Stimulated activated naive B cell treated with anti-CD40 and anti-IgM and Interleukin-4, amounts not matched to agents 10 μg/mL and 1 μg/mL and 100 μg/mL, for 72 hours (primary cell): ENCODE measurements at regions not wholly inside any gene's neighbourhood (a gene's known extent, or its start where the extent isn't known, plus 50 kb on each side); places are given as distances from the start of the nearest gene placed in this dataset.
"Not testable (repeated sequence)": the region's sequence is repeated elsewhere in the genome, so short reads cannot be mapped to it uniquely, and the experiment has no call there.

ENCODE experiments used
- ATAC-seq, 2 donors: fragments of 150-1000 bp; cut with Tn5 transposase; replicated peaks; 2 replicates each; pipeline ENCODE4 v1.10.0; 2021; ENCODE audit warnings: moderate library complexity in 1 of 2
- DNase-seq: peaks from one replicate; pipeline ENCODE4 v3.0.0; 2021
- H3K27ac Mint-ChIP-seq: one replicate; pipeline ENCODE4 v1.8.0; 2022; ENCODE audit warnings: mild to moderate bottlenecking, mixed read lengths
- H3K27me3 Mint-ChIP-seq, 2 donors: one replicate each; pipeline ENCODE4 v1.8.0; 2022; ENCODE audit warnings: mixed read lengths in 2 of 2
- H3K36me3 Mint-ChIP-seq, 2 donors: one replicate each; pipeline ENCODE4 v1.8.0; 2022; ENCODE audit warnings: mixed read lengths in 2 of 2, mild to moderate bottlenecking in 1 of 2
- H3K4me1 Mint-ChIP-seq, 2 donors: one replicate each; pipeline ENCODE4 v1.8.0; 2022; ENCODE audit warnings: mixed read lengths in 2 of 2, mild to moderate bottlenecking in 1 of 2
- H3K4me3 Mint-ChIP-seq, 2 donors: one replicate each; pipeline ENCODE4 v1.8.0; 2022; ENCODE audit warnings: mild to moderate bottlenecking in 2 of 2, mixed read lengths in 2 of 2, moderate library complexity in 1 of 2
- H3K9me3 Mint-ChIP-seq, 2 donors: one replicate each; pipeline ENCODE4 v1.8.0; 2022; ENCODE audit warnings: mixed read lengths in 2 of 2, mild to moderate bottlenecking in 1 of 2

DNA sequence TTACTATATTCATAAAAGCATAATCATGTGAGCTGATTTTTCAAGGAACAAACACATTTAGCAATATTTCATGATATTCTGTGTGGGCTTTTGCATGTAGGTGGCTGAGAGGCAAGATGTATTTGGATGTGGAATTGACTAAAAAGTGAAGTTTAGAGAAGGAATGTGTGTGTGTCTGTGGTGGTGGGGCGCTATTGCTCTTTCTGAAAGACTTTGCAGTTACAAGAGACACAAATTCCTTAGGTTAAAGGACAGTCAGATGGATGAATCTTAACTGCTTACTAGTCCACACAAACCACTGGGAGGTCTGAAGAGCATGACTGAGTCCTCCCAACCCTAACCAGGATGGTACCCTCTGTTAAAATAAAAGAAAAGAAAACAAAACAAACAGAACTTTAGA lies 200.1 kb downstream of the SDHAF3 start:
- no peaks in the 10 kb centered on the region for H3K36me3 Mint-ChIP-seq
- ATAC-seq (no peak), DNase-seq (no peak)
- H3K27ac Mint-ChIP-seq = no peak overlapping the region
- H3K4me1 Mint-ChIP-seq = no peaks in the 10 kb centered on the region
- no peak overlapping the region for H3K4me3 Mint-ChIP-seq
- no peaks in the 10 kb centered on the region for H3K27me3 Mint-ChIP-seq
- peaks cover 7 to 10% of the 10 kb centered on the region in 2 donors for H3K9me3 Mint-ChIP-seq

DNA sequence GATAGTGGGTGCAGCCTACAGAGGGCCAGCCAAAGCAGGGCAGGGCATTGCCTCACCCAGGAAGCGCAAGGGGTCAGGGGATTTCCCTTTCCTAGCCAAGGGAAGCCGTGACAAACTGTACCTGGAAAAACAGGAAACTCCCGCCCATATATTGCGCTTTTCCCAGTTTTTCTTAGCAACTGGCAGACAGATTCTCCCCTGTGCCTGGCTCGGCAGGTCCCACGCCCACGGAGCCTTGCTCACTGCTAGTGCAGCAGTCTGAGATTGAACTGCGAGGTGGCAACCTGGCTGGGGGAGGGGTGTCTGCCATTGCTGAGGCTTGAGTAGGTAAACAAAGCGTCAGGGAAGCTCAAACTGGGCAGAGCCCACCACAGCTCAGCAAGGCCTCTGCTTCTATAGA lies 212.4 kb downstream of the SDHAF3 start:
- not testable (repeated sequence) for ATAC-seq, H3K36me3 Mint-ChIP-seq, H3K27me3 Mint-ChIP-seq, H3K27ac Mint-ChIP-seq, DNase-seq, H3K4me1 Mint-ChIP-seq, H3K4me3 Mint-ChIP-seq
- peaks cover 4 to 18% of the 10 kb centered on the region in 2 donors for H3K9me3 Mint-ChIP-seq

GRCh38 chr7:97337849-97338248 lies 220.4 kb downstream of the SDHAF3 start:
- no peak for ATAC-seq
- no peak overlapping the region for H3K27ac Mint-ChIP-seq
- H3K36me3 Mint-ChIP-seq = no peaks in the 10 kb centered on the region
- peaks cover 8 to 12% of the 10 kb centered on the region in 2 donors for H3K9me3 Mint-ChIP-seq
- H3K4me3 Mint-ChIP-seq = no peak overlapping the region
- no peaks in the 10 kb centered on the region for H3K27me3 Mint-ChIP-seq
- no peak for DNase-seq
- no peaks in the 10 kb centered on the region for H3K4me1 Mint-ChIP-seq

- DNase-seq = no peak
- no peak for ATAC-seq
- Mint-ChIP-seq H3K36me3 (no peaks in the 10 kb centered on the region), H3K4me1 (no peaks in the 10 kb centered on the region), H3K9me3 (no peaks in the 10 kb centered on the region), H3K27ac (no peak overlapping the region), H3K27me3 (no peaks in the 10 kb centered on the region), H3K4me3 (no peak overlapping the region)
Observed at GRCh38 chr7:97342512-97342911, 225.0 kb downstream of the SDHAF3 start.

GRCh38 chr7:97346349-97346748 lies 228.9 kb downstream of the SDHAF3 start:
- Mint-ChIP-seq H3K27me3 (no peaks in the 10 kb centered on the region), H3K36me3 (no peaks in the 10 kb centered on the region), H3K4me1 (no peaks in the 10 kb centered on the region), H3K9me3 (peaks cover 3 to 4% of the 10 kb centered on the region in 2 donors), H3K4me3 (no peak overlapping the region), H3K27ac (no peak overlapping the region)
- ATAC-seq (no peak), DNase-seq (no peak)

DNA sequence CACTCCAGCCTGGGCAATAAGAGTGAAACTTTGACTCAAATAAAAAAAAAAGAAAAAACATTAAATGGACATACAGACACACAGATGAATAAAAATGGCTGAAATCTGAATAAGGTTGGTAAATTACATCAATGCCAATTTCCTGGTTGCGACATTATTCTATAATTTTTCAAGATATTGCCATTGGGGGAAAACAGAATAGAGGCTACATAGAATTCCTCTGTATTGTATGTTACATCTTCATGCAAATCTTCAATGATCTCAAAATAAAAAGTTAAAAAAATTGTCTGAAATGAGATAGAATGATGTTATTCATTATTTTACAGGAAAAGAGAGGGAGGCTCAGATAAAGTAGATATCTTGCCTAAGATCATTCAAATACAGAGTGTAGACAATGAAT lies 234.0 kb downstream of the SDHAF3 start:
- Mint-ChIP-seq H3K27ac (no peak overlapping the region), H3K4me3 (no peak overlapping the region), H3K4me1 (no peaks in the 10 kb centered on the region), H3K9me3 (peaks cover 4 to 8% of the 10 kb centered on the region in 2 donors), H3K36me3 (no peaks in the 10 kb centered on the region), H3K27me3 (no peaks in the 10 kb centered on the region)
- DNase-seq (no peak), ATAC-seq (no peak)

DNA sequence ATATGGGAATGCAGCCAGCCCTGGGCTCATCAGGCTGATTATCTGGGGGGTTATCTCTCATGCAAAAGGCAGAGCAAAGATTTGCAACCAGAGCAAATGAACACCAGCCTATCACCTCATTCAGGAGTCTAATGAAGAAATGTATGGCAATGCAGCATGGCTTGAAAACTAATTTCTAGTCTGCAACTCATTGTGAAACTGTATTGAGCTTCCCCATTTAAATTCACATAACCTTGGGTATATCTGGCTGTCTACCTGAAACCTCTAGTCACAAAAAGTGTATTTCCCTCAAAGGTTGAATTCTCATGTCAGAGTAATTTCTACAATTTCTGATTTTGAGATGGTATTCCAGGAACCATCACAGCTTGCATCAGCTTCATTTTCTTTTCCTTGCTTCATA lies 240.0 kb downstream of the SDHAF3 start:
- H3K4me3 Mint-ChIP-seq = no peak overlapping the region
- ATAC-seq (no peak), DNase-seq (no peak)
- H3K36me3 Mint-ChIP-seq = no peaks in the 10 kb centered on the region
- H3K27me3 Mint-ChIP-seq = no peaks in the 10 kb centered on the region
- no peaks in the 10 kb centered on the region for H3K4me1 Mint-ChIP-seq
- no peak overlapping the region for H3K27ac Mint-ChIP-seq
- peaks cover 0 to 5% of the 10 kb centered on the region in 2 donors for H3K9me3 Mint-ChIP-seq

DNA sequence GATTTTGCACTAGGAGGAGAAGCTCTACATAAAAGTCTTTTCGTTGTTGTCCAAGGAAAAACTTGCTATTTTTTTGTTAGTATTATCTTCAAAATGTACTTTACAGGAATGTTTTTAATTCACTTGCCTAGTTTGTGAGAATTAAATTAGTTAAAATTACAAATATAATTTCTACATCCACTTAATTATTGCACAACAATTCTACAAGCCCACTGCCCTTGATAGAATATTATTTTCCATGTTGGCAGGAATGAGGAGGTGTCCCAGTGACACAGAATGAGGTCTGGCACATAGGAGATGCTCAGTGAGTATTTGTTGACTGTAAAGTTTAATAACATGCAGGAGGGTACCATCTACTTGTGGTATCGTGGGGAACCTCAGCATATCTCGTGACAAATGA lies 255.4 kb downstream of the SDHAF3 start:
- no peaks in the 10 kb centered on the region for H3K27me3 Mint-ChIP-seq
- DNase-seq (no peak), ATAC-seq (no peak)
- no peaks in the 10 kb centered on the region for H3K36me3 Mint-ChIP-seq
- H3K27ac Mint-ChIP-seq = no peak overlapping the region
- peaks cover 0 to 6% of the 10 kb centered on the region in 2 donors for H3K9me3 Mint-ChIP-seq
- no peak overlapping the region for H3K4me3 Mint-ChIP-seq
- no peaks in the 10 kb centered on the region for H3K4me1 Mint-ChIP-seq

DNA sequence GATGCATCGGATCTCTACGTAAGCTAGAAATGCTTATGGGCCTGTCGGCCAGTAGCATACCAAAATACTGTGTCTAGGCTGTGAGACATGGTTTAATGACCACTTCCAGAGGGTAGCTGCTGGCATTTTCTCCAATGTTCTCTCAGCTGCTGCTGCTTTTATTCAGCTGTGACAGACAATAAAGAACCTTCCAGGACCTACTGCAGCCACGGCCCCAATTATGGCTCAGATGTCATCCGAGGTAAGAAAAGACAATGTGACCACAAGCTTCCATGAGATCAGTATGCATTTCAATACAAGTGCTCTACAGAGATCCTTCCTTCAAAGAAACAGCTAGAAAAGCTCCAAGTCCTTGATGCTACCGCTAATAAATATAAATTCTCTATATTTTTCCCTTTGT lies 256.2 kb downstream of the SDHAF3 start:
- no peak for ATAC-seq
- Mint-ChIP-seq H3K36me3 (no peaks in the 10 kb centered on the region), H3K27me3 (no peaks in the 10 kb centered on the region), H3K4me1 (no peaks in the 10 kb centered on the region), H3K9me3 (peaks cover 0 to 4% of the 10 kb centered on the region in 2 donors), H3K27ac (no peak overlapping the region), H3K4me3 (no peak overlapping the region)
- DNase-seq = no peak

DNA sequence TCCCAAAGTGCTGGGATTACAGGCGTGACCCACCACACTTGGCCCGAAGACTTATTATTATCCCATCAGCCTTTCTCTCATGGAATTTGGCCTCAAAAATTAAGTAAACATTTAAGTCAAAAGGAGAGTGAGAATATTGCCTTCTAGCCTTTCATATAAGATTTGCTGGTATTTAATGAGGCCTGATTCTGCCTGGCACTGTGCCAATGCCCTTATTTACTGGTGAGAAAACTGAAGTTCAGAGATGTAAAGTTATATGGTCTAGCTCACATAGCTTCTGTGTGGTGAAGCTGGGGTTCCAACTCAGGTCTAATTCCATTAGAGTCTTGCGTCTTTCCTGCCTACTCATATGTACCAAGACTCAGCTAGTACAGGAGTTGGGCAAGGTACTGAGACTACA lies 260.2 kb downstream of the SDHAF3 start:
- no peak for ATAC-seq
- Mint-ChIP-seq H3K9me3 (no peaks in the 10 kb centered on the region), H3K27me3 (no peaks in the 10 kb centered on the region), H3K4me1 (no peaks in the 10 kb centered on the region), H3K4me3 (no peak overlapping the region), H3K36me3 (no peaks in the 10 kb centered on the region), H3K27ac (no peak overlapping the region)
- no peak for DNase-seq

DNA sequence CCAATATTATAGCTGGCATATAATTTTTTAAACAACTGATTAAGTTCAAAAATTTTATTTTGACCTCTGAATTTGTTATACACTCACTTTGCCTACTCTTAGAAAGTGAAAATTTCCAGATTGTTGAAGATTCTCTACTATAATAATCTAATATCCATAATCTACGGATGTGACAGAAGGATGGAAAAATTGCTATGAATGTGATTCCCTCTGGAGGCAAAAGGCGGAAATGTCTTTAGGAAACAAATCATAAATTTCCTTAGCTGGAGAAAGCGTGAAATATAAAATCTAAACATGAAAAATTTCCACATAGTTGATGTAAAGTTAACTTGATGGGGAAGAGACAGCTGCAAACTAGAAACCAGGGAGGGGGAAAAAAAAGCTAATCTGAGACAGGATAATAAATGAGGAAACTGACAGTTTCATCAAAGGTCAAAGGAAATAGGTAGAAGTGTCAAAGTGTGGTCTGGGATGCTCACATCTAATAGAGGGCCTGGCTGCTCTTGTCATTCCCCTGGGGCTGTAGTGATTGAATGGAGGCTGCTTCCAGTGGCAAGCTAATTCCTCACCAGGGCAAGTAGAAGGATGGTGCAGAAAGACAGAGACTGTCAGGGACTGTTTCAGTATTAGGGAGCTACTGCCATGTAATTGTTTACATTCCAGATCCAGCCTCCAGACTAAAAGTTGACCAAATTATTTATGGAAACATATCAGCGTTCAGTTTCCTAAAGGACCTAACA lies 264.5 kb downstream of the SDHAF3 start:
- no peak overlapping the region for H3K27ac Mint-ChIP-seq
- no peaks in the 10 kb centered on the region for H3K4me1 Mint-ChIP-seq
- H3K27me3 Mint-ChIP-seq = no peaks in the 10 kb centered on the region
- no peaks in the 10 kb centered on the region for H3K36me3 Mint-ChIP-seq
- H3K4me3 Mint-ChIP-seq = no peak overlapping the region
- no peaks in the 10 kb centered on the region for H3K9me3 Mint-ChIP-seq
- DNase-seq (no peak), ATAC-seq (no peak)

DNA sequence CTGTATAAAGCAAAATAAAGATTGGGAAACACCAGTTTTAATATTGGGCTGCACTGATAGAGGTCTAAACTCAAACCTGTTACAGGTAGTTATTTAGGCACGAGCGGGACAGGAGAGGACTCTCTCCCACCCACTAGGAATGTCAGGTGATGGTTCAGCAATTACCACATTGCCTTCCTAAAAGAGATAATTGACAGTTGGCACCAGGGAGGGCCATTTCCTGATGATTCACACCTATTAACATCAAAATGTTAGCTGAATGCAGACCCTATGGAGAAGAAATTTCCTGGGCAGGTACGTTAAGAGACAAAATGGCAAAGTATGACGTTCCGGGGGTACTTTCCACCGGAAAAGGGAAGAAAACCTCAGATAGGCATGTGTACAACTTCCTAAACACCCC lies 272.6 kb downstream of the SDHAF3 start:
- Mint-ChIP-seq H3K4me3 (no peak overlapping the region), H3K9me3 (peaks cover 0 to 3% of the 10 kb centered on the region in 2 donors), H3K27ac (no peak overlapping the region), H3K27me3 (no peaks in the 10 kb centered on the region), H3K4me1 (no peaks in the 10 kb centered on the region), H3K36me3 (no peaks in the 10 kb centered on the region)
- no peak for DNase-seq
- no peak for ATAC-seq

DNA sequence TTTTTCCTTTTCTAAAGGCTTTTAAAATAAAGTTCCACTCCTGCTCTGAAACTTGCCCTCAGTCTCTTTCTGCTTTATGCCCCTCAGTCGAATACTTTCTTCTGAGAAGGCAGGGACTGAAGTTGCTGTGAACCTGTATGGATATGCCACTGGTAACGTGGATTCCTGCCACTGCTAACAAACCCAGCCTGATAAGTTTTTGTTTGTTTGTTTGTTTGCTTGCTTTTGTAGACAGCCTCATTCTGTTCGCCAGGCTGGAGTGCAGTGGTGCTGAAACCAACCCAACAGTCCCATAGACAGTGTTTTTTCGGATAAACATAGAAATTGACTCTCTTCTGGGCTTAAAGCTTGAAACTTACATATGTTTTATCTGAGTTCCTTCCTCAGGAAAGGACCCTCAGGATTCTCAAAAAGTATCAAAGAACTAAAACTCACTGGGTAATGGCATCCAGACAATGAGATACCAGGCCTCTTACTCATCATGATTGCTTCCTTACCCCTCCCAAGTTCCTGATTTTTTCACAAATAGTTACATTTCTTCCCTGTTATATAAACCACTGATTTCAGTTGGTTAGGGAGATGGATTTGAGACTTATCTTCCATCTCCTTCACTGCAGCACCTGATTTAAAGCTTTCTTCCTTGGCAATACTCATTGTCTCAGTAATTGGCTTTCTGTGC lies 273.6 kb downstream of the SDHAF3 start:
- Mint-ChIP-seq H3K27ac (no peak overlapping the region), H3K36me3 (no peaks in the 10 kb centered on the region), H3K4me3 (no peak overlapping the region), H3K27me3 (no peaks in the 10 kb centered on the region), H3K9me3 (peaks cover 0 to 3% of the 10 kb centered on the region in 2 donors), H3K4me1 (no peaks in the 10 kb centered on the region)
- ATAC-seq = no peak
- DNase-seq = no peak

DNA sequence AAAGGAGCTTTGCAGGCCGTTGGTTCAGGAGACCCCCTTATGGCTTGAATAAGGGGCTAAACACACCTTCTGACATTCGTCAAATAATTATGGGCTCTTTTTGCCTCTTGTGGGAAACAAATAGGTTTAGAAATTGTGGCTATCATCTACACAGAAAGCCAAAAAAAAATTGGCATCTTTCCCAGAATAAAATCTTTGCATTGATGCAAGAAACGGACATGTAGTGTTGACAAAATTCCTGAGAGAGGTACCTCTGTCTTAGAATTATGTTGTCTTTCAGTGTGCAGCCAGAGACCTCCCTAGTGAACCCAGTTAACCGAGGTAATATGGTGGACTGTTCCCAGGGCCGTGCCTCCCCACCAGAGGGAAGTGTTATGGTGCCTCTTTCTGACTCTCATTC lies 283.9 kb downstream of the SDHAF3 start:
- Mint-ChIP-seq H3K9me3 (no peaks in the 10 kb centered on the region), H3K27ac (no peak overlapping the region), H3K4me3 (no peak overlapping the region), H3K4me1 (no peaks in the 10 kb centered on the region), H3K36me3 (no peaks in the 10 kb centered on the region), H3K27me3 (no peaks in the 10 kb centered on the region)
- DNase-seq = no peak
- ATAC-seq = no peak

DNA sequence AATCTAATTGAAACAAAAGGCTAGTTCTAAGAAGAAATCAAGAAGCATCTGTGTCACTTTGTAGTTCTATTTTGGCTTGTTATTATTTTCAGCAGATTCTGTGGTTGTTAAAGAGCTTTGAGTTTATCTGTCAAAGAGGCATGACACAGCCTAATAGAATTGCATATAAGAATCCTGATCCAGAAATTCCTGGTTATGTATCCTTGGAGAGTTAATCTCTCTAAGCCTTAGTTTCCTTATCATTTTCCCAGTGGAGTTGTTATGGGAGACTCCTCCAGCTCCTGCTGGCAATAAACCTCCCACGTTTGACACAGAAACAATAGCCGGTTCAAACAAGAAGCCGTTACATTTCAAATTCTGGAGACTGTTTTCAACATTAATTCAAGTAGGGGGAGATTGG lies 288.3 kb downstream of the SDHAF3 start:
- Mint-ChIP-seq H3K27me3 (no peaks in the 10 kb centered on the region), H3K9me3 (no peaks in the 10 kb centered on the region), H3K36me3 (no peaks in the 10 kb centered on the region), H3K4me1 (no peaks in the 10 kb centered on the region), H3K4me3 (no peak overlapping the region), H3K27ac (no peak overlapping the region)
- no peak for DNase-seq
- no peak for ATAC-seq
